HCEC 1CT (cell line): ENCODE measurements at regions not wholly inside any gene's neighbourhood (a gene's known extent, or its start where the extent isn't known, plus 50 kb on each side); places are given as distances from the start of the nearest gene placed in this dataset.
"Not testable (repeated sequence)": the region's sequence is repeated elsewhere in the genome, so short reads cannot be mapped to it uniquely, and the experiment has no call there.

Source experiments
- DNase-seq: peaks from one replicate; pipeline ENCODE4 v3.0.0-alpha.2; 2017

- DNase-seq = no peak
Measured at GRCh38 chr18:59848002-59848401, 51.8 kb upstream of the PMAIP1 start.

- DNase-seq = not testable (repeated sequence)
Measured at GRCh38 chr18:59847491-59847846, 52.3 kb upstream of the PMAIP1 start.

- peak; percentile 60 for DNase-seq
Measured at GRCh38 chr18:59846814-59847490, 52.8 kb upstream of the PMAIP1 start.

DNA sequence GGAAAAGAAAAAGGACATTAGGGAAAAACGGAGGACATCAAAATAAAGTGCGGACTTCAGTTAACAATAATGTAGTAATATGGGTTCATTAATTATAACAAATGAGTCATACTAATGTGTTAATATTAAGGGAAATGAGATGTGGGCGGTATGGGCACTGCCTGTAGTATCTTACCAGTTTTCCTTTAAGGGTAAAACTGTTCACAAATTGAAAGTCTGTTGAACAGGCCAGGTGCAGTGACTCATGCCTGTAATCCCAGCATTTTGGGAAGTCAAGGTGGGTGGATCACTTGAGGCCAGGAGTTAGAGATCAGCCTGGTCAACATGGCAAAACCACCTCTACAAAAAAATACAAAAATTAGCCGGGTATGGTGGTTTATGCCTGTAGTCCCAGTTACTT is 56.8 kb upstream of the PMAIP1 start:
- DNase-seq = no peak

DNA sequence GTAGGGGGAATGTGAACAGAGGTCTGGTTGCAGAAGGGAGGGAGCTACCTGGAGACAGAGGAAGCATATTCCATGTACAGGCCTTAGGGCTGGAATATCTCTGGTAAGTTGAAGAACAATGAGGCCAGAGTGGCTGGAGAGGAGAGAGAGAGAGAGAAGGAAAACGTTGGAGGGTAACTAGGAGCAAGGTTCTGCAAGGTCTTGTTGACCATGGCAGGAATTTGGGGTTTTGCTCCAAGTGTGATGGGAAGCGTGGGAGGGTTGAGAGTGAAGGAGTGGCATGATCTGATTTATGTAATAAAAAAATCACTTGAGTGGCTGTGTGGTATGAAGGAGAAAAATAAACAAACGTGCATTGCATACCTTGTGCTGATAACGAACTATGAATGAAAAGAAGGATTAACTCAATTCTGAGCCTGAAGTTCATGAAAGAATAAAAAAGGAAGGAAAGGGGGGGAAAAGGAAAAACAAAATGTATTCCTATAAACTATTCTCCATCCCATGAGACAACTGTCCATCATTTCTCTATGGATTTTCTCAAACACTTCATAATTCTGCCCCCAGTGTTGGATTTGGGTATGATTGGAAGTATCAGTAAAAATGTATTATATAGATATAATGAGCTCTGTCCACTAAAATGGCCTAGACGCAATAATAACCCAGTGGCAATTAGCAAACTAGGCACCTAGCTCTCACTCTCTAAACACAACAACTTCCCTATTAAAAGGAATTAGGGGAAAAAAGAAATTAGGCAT is 59.7 kb upstream of the PMAIP1 start:
- no peak for DNase-seq

DNA sequence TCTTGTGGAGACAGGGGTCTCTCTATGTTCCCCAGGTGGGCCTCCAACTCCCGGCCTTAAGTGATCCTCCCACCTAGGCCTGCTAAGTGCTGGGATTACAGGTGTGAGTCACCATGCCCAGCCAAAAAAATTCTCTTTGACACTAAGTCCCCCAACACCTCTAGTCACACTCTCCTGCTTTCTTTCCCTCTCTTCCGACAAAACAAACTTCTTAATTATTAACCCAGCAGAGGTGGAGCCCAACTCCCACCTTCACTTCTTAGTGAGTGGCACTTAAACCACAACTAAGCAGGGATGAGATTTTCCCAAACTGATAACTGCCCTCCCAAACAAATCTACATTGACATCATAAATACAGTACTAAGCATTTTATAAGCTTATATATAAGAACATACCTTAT is 60.5 kb upstream of the PMAIP1 start:
- no peak for DNase-seq

- peak; percentile 72 for DNase-seq
Measured at GRCh38 chr18:59837586-59837985, 62.2 kb upstream of the PMAIP1 start.

- DNase-seq = no peak
Measured at GRCh38 chr18:59835605-59836379, 64.0 kb upstream of the PMAIP1 start.

- no peak for DNase-seq
Measured at GRCh38 chr18:59834267-59834666, 65.5 kb upstream of the PMAIP1 start.

GRCh38 chr18:59833785-59834184 is 66.0 kb upstream of the PMAIP1 start:
- no peak for DNase-seq

GRCh38 chr18:59823596-59824195 is 76.1 kb upstream of the PMAIP1 start:
- peak; percentile 72 for DNase-seq

- peak; percentile 46 for DNase-seq
Measured at GRCh38 chr18:59822612-59823550, 76.9 kb upstream of the PMAIP1 start.

GRCh38 chr18:59821983-59822382 is 77.8 kb upstream of the PMAIP1 start:
- peak; percentile 60 for DNase-seq

DNA sequence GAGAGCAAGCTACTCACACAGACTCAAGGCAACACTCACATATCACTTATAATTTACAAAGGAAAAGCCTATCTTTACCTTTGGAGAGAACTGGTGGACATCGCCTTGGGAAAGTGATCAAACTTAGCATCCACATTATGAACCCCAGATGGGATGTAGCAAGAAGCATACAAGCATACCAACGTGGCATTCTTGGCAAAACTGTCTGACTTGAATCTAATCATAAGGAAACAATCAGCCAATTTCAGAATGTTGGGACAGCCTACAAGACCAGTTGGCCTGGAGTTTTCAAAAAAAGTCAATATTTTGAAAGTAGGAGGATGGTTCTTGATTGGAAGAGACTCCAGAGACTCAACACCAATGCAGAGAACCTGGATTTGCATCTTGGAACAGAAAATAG is 79.1 kb upstream of the PMAIP1 start:
- DNase-seq = no peak

DNA sequence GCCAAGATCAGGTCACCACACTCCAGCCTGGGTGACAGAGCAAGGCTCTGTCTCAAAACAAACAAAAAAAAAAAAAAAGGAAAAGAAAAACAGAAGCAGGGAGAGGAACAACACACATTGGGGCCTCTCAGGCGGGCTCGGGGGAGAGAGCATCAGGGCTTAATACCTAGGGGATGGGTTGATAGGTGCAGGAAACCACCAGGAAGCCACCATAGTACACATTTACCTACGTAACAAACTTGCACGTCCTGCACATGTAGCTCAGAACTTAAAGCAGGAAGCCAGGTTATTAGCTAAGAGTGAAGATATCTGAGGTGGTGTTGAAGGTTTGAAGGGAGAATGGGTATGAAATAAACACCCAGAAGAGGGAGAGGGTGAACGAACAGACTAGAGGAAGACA is 81.0 kb upstream of the PMAIP1 start:
- no peak for DNase-seq

GRCh38 chr18:59814891-59815290 is 84.9 kb upstream of the PMAIP1 start:
- DNase-seq = peak; percentile 95

DNA sequence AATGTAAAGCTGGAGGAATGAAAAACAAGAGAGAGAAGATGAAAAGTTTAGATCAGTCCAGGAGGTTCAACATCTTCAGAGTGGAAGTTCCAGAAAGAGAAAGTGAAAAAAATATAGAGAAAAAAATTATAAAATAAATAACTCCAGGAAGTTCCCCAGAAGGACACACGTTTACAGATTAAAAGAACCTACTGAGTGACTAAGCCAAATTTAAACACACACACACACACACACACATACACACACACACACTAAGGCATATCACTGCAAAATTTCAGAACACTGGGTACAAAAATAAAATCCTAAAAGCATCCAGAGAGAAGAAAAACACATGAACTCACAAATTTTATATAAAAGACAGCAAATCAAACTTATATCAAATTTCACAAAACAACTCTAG is 85.9 kb upstream of the PMAIP1 start:
- DNase-seq = peak; percentile 55

DNA sequence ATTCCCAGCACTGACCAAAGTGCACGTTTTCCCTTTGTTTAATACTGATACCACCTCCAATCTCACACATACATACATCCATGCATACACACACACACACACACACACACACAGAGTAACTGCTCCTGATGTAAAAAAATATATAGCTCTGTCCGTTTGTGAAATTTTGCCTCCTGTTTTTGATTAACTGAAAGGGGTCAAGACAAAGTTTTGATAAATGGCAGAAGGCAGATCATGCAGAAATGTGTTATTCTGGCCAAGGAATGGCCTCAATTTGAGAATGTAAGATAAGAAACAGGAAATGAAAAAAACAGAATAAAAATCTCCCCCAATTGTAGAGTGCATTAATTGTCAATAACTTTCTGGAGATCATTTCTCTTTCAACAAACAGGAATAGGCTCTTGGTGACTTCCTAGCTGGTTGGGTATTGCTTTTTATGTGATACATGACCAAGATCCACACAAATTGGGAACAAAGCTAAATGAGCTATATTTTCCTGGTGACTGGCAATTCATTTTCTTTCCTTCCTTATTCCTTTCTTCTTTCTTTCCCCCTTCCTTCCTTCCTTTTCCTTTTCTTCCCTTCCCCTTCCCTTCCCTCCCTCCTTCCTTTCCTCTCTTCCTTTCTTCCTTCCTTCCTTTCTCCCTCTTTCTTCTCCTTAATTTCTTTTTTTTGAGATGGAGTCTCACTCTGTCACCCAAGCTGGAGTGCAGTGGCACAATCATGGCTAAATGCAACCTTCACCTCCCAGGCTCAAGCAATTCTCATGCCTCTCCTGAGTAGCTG is 88.9 kb upstream of the PMAIP1 start:
- DNase-seq = no peak

DNA sequence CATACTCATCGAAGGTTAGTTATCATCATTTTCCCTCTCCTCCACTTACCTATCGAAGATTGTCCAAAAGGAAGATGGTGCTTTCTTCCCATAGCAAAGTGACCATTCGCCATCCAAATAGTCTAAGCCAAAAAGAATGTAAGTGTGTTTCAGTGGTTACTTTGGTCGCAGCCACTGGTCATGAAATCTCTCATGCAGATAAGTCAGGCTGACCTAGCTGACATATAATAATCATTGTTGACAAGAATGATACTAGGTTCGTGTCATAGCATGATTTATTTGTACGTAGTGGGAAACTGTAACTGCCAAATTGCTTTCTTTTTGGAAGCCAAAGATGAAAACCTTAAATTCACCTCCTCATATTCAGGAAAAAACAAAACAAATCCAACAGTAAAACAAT is 89.6 kb upstream of the PMAIP1 start:
- no peak for DNase-seq

GRCh38 chr18:59802031-59802430 is 97.8 kb upstream of the PMAIP1 start:
- DNase-seq = no peak

DNA sequence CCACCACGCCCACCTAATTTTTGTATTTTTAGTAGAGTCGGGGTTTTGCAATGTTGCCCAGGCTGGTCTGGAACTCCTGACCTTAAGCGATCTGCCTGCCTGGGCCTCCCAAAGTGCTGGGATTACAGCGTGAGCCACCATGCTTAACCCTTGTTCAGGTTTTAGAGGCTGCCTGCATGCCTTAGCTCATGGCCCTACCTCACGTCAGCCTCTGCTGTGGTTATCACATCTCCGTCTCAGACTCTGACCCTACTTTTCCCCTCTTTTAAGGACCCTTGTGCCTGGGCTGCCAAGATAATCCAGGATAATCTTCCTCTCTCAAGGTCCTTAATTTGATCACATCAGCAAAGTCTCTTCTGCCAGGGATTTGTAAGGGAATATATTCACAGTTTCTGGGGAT is 98.2 kb upstream of the PMAIP1 start:
- no peak for DNase-seq

DNA sequence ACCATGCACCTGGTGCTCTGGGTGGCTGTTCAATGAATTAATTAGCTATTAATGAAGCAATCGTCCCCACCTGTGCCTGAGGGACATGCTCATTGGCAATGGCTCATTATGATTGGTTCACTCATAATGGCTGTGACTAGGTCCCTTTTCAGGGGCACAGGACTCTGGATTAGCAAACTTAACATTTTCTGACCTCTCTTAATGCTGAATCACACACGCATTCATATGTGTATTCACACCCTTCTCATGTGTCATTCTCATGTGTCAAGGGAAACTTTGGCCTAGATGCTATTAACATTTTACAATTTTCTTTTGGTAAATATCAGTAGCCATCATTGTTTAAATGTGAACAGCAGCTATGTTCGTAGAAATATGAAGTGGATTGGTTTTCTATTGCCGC is 98.9 kb upstream of the PMAIP1 start:
- DNase-seq = no peak
